ENCODE measurements at regions not wholly inside any gene's neighbourhood (a gene's known extent, or its start where the extent isn't known, plus 50 kb on each side); places are given as distances from the start of the nearest gene placed in this dataset.

GRCh38 chr4:149932188-149932587 lies 116.5 kb upstream of the IQCM start:
- Mint-ChIP-seq H3K4me1 (no peaks in the 10 kb centered on the region), H3K27ac (no peak overlapping the region), H3K9me3 (no peaks in the 10 kb centered on the region), H3K4me3 (no peak overlapping the region), H3K36me3 (ENCODE audit: low read depth) (no peaks in the 10 kb centered on the region), H3K27me3 (ENCODE audit: low read depth, poor library complexity) (no peaks in the 10 kb centered on the region)
- DNase-seq, result no peak
- TF ChIP-seq CTCF (IDR thresholded peaks at IDR 0.05), result no peak

GRCh38 chr4:149933120-149933519 lies 117.5 kb upstream of the IQCM start:
- no peak overlapping the region for H3K4me3 Mint-ChIP-seq
- no peak overlapping the region for H3K27ac Mint-ChIP-seq
- DNase-seq, result no peak
- no peaks in the 10 kb centered on the region for H3K27me3 Mint-ChIP-seq (ENCODE audit: low read depth, poor library complexity)
- peaks cover 3% of the 10 kb centered on the region for H3K9me3 Mint-ChIP-seq
- H3K4me1 Mint-ChIP-seq, result no peaks in the 10 kb centered on the region
- no peak for TF ChIP-seq CTCF (IDR thresholded peaks at IDR 0.05)
- H3K36me3 Mint-ChIP-seq (ENCODE audit: low read depth), result no peaks in the 10 kb centered on the region

- Mint-ChIP-seq H3K9me3 (peaks cover 8% of the 10 kb centered on the region), H3K27ac (no peak overlapping the region), H3K36me3 (ENCODE audit: low read depth) (no peaks in the 10 kb centered on the region), H3K27me3 (ENCODE audit: low read depth, poor library complexity) (no peaks in the 10 kb centered on the region), H3K4me3 (no peak overlapping the region), H3K4me1 (no peaks in the 10 kb centered on the region)
- TF ChIP-seq CTCF (IDR thresholded peaks at IDR 0.05), result no peak
- no peak for DNase-seq
Observed at GRCh38 chr4:149933883-149934282, 118.2 kb upstream of the IQCM start.

GRCh38 chr4:149949381-149949780 lies 128.9 kb upstream of the DCLK2 start:
- H3K27me3 Mint-ChIP-seq (ENCODE audit: low read depth, poor library complexity), result no peaks in the 10 kb centered on the region
- H3K27ac Mint-ChIP-seq, result no peak overlapping the region
- H3K36me3 Mint-ChIP-seq (ENCODE audit: low read depth), result no peaks in the 10 kb centered on the region
- H3K4me3 Mint-ChIP-seq, result no peak overlapping the region
- H3K4me1 Mint-ChIP-seq, result no peaks in the 10 kb centered on the region
- no peak for TF ChIP-seq CTCF (IDR thresholded peaks at IDR 0.05)
- DNase-seq, result no peak
- H3K9me3 Mint-ChIP-seq, result peaks cover 4% of the 10 kb centered on the region

GRCh38 chr4:149951152-149951900 lies 126.9 kb upstream of the DCLK2 start:
- H3K4me3 Mint-ChIP-seq, result no peak overlapping the region
- H3K36me3 Mint-ChIP-seq (ENCODE audit: low read depth), result no peaks in the 10 kb centered on the region
- H3K4me1 Mint-ChIP-seq, result peaks cover 10% of the 10 kb centered on the region
- H3K27me3 Mint-ChIP-seq (ENCODE audit: low read depth, poor library complexity), result no peaks in the 10 kb centered on the region
- no peak for DNase-seq
- no peak for TF ChIP-seq CTCF (IDR thresholded peaks at IDR 0.05)
- H3K27ac Mint-ChIP-seq, result no peak overlapping the region
- no peaks in the 10 kb centered on the region for H3K9me3 Mint-ChIP-seq

- Mint-ChIP-seq H3K27me3 (ENCODE audit: low read depth, poor library complexity) (no peaks in the 10 kb centered on the region), H3K9me3 (no peaks in the 10 kb centered on the region), H3K4me3 (no peak overlapping the region), H3K27ac (no peak overlapping the region), H3K36me3 (ENCODE audit: low read depth) (no peaks in the 10 kb centered on the region), H3K4me1 (peaks cover 12% of the 10 kb centered on the region)
- TF ChIP-seq CTCF (IDR thresholded peaks at IDR 0.05), result no peak
- no peak for DNase-seq
Observed at GRCh38 chr4:149952101-149952500, 126.1 kb upstream of the DCLK2 start.
